ENCODE measurements at regions not wholly inside any gene's neighbourhood (a gene's known extent, or its start where the extent isn't known, plus 50 kb on each side); places are given as distances from the start of the nearest gene placed in this dataset.

GRCh38 chr4:1509366-1509765, 103.1 kb upstream of the NKX1-1 start:
- no peak for DNase-seq (ENCODE audit: low read depth)
- TF ChIP-seq, protein P1, sequence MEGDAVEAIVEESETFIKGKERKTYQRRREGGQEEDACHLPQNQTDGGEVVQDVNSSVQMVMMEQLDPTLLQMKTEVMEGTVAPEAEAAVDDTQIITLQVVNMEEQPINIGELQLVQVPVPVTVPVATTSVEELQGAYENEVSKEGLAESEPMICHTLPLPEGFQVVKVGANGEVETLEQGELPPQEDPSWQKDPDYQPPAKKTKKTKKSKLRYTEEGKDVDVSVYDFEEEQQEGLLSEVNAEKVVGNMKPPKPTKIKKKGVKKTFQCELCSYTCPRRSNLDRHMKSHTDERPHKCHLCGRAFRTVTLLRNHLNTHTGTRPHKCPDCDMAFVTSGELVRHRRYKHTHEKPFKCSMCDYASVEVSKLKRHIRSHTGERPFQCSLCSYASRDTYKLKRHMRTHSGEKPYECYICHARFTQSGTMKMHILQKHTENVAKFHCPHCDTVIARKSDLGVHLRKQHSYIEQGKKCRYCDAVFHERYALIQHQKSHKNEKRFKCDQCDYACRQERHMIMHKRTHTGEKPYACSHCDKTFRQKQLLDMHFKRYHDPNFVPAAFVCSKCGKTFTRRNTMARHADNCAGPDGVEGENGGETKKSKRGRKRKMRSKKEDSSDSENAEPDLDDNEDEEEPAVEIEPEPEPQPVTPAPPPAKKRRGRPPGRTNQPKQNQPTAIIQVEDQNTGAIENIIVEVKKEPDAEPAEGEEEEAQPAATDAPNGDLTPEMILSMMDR (conservative IDR thresholded peaks at IDR 0.05; ENCODE audit: low read depth, low read length) = no peak
- H3K4me3 ChIP-seq (ENCODE audit: low read length) = no peak overlapping the region

GRCh38 chr4:1508161-1509160, 102.2 kb upstream of the NKX1-1 start:
- DNase-seq (ENCODE audit: low read depth) = no peak
- no peak overlapping the region for H3K4me3 ChIP-seq (ENCODE audit: low read length)
- TF ChIP-seq, protein P1 (conservative IDR thresholded peaks at IDR 0.05; ENCODE audit: low read depth, low read length) = no peak

GRCh38 chr4:1506956-1507721, 100.9 kb upstream of the NKX1-1 start:
- DNase-seq (ENCODE audit: low read depth) = no peak
- TF ChIP-seq, protein P1 (conservative IDR thresholded peaks at IDR 0.05; ENCODE audit: low read depth, low read length) = no peak

DNA sequence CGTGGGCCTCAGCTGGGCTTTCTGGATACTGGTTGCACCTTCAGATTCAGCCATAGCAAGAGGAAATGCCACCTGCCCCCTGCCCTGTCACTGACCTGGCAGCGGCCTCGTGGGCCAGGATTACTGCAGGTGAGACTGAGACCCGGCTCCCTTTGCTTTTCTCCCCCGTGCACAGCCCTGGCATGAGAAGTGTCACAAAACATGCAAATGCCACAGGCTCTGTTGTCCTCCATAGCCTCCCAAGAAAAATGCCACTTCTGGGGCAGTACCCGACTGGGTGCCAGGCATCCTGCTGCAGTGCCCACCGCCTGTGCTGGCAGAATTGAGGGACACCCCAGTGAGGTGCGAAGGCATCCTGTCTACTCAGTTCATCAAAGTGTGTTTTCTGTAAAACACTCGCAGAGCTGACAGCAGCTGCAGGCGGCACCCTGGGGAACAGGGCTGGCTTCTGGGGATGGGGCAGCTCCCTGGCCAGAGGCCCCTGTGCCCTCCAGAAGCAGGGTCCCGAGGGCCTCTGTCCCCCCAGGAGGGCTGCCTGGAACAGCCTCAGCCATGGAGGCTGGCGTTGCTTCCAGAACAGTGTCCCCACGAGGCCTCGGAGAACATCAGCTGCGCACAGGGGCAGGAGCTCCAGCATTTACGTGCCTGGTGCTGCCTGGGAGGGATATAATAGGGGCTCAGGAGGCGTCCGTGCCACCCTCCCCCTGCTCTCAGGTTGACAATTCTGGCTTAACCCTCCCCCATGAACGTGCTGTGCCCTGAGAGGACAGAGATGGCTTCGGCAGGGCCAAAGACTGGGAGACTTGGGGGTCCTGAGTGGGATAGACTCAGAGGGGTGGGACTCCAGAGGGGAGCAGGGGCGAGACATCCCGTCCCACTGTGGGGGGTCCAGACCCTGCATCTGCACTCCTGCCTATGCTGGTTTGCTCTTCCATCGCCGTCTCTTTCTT, 99.5 kb upstream of the NKX1-1 start:
- no peak overlapping the region for H3K4me3 ChIP-seq (ENCODE audit: low read length)
- no peak for DNase-seq (ENCODE audit: low read depth)
- TF ChIP-seq, protein P1 (conservative IDR thresholded peaks at IDR 0.05; ENCODE audit: low read depth, low read length) = no peak

More at GRCh38 chr4:1506956-1507721, 100.9 kb upstream of the NKX1-1 start:
- H3K4me3 ChIP-seq (ENCODE audit: low read length) = no peak overlapping the region

DNA sequence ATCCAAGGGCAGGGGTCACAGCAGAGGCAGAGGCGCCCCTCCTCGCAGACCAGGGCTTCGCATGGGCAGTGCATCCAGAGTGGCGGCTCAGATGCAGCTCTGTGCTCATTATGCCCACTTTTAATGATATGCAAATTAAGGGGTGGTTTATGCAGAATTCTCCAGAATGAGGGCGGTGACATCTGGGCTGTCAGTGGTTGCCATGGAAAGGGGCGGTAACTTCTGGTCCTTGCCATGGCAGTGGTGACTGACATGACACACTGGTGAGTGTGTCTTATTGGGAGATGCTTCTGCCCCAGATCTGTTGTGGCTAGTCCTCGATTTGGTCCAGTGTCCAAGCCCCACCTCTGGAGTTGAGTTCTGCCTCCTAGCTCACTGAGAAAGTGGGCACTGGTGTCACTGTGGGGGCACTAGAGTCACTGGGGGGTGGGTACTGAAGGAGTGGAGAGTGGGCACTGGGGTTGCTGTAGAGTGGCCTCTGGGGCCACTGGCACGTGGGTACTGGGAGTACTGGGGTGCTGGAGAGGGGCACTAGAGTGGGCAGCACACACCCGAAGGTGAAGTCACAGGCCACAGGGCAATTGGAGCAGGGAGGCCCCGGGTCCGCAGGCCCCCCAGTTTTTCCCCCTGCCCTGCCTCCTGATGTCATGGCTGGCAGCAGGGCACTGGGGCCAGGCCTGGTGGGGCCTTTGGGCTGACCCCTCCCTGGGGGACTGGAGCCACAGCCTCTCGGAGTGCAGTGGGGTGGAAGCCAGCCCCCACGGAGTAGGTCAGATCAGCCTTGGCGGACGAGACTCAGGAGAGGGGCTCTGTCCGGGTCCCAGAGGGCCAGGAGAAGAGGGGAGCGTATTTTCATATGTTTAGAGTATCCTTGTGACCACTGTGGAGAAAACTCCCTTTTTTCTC, 98.6 kb upstream of the NKX1-1 start:
- DNase-seq (ENCODE audit: low read depth) = no peak
- TF ChIP-seq, protein P1 (conservative IDR thresholded peaks at IDR 0.05; ENCODE audit: low read depth, low read length) = no peak
- H3K4me3 ChIP-seq (ENCODE audit: low read length) = no peak overlapping the region
